ENCODE measurements at regions not wholly inside any gene's neighbourhood (a gene's known extent, or its start where the extent isn't known, plus 50 kb on each side); places are given as distances from the start of the nearest gene placed in this dataset.
"Not testable (repeated sequence)": the region's sequence is repeated elsewhere in the genome, so short reads cannot be mapped to it uniquely, and the experiment has no call there.

- Mint-ChIP-seq H3K27me3 (peaks cover 11% of the 10 kb centered on the region), H3K4me1 (no peaks in the 10 kb centered on the region), H3K27ac (no peak overlapping the region), H3K9me3 (no peaks in the 10 kb centered on the region), H3K36me3 (ENCODE audit: low read depth) (no peaks in the 10 kb centered on the region), H3K4me3 (no peak overlapping the region)
- intact Hi-C loops (cut with micrococcal nuclease) = no loop called here
- no peak for TF ChIP-seq CTCF (IDR thresholded peaks at IDR 0.05)
- ATAC-seq (ENCODE audit: low read depth) (no peak), DNase-seq (no peak)
- ChIA-PET CTCF (no interaction called here), POLR2A (no interaction called here)
Measured at GRCh38 chr2:100704711-100705110, 115.2 kb upstream of the NPAS2 start.

GRCh38 chr2:100707016-100707947, 112.7 kb upstream of the NPAS2 start:
- ChIA-PET POLR2A (no interaction called here), CTCF (no interaction called here)
- H3K4me3 Mint-ChIP-seq = no peak overlapping the region
- no peak for TF ChIP-seq CTCF (IDR thresholded peaks at IDR 0.05)
- DNase-seq = no peak
- H3K27me3 Mint-ChIP-seq = peaks cover 10% of the 10 kb centered on the region
- H3K36me3 Mint-ChIP-seq (ENCODE audit: low read depth) = no peaks in the 10 kb centered on the region
- intact Hi-C loops (cut with micrococcal nuclease) = no loop called here
- H3K27ac Mint-ChIP-seq = no peak overlapping the region
- H3K9me3 Mint-ChIP-seq = no peaks in the 10 kb centered on the region
- no peaks in the 10 kb centered on the region for H3K4me1 Mint-ChIP-seq
- no peak for ATAC-seq (ENCODE audit: low read depth)

GRCh38 chr2:100708333-100708732, 111.6 kb upstream of the NPAS2 start:
- Mint-ChIP-seq H3K4me1 (no peaks in the 10 kb centered on the region), H3K36me3 (ENCODE audit: low read depth) (no peaks in the 10 kb centered on the region), H3K27me3 (peaks cover 10% of the 10 kb centered on the region), H3K4me3 (no peak overlapping the region), H3K27ac (no peak overlapping the region), H3K9me3 (no peaks in the 10 kb centered on the region)
- ATAC-seq (ENCODE audit: low read depth) (no peak), DNase-seq (no peak)
- TF ChIP-seq CTCF (IDR thresholded peaks at IDR 0.05) = no peak
- intact Hi-C loops (cut with micrococcal nuclease) = no loop called here
- POLR2A ChIA-PET = no interaction called here
- CTCF ChIA-PET = no interaction called here

- peaks cover 8% of the 10 kb centered on the region for H3K27me3 Mint-ChIP-seq
- no peaks in the 10 kb centered on the region for H3K36me3 Mint-ChIP-seq (ENCODE audit: low read depth)
- no peaks in the 10 kb centered on the region for H3K4me1 Mint-ChIP-seq
- ATAC-seq (ENCODE audit: low read depth) = no peak
- H3K4me3 Mint-ChIP-seq = no peak overlapping the region
- TF ChIP-seq CTCF (IDR thresholded peaks at IDR 0.05) = no peak
- H3K27ac Mint-ChIP-seq = no peak overlapping the region
- H3K9me3 Mint-ChIP-seq = no peaks in the 10 kb centered on the region
- ChIA-PET CTCF (no interaction called here), POLR2A (no interaction called here)
- intact Hi-C loops (cut with micrococcal nuclease) = no loop called here
- no peak for DNase-seq
Measured at GRCh38 chr2:100713106-100713505, 106.8 kb upstream of the NPAS2 start.

GRCh38 chr2:100714396-100715010, 105.4 kb upstream of the NPAS2 start:
- POLR2A ChIA-PET; H3K4me3 Mint-ChIP-seq; H3K27me3 Mint-ChIP-seq; CTCF ChIA-PET; H3K36me3 Mint-ChIP-seq (ENCODE audit: low read depth); ATAC-seq (ENCODE audit: low read depth); H3K27ac Mint-ChIP-seq; H3K4me1 Mint-ChIP-seq; DNase-seq; intact Hi-C loops (cut with micrococcal nuclease); H3K9me3 Mint-ChIP-seq: not testable (repeated sequence)

- H3K27ac Mint-ChIP-seq; H3K9me3 Mint-ChIP-seq; H3K27me3 Mint-ChIP-seq; intact Hi-C loops (cut with micrococcal nuclease); CTCF ChIA-PET; POLR2A ChIA-PET; DNase-seq; H3K36me3 Mint-ChIP-seq (ENCODE audit: low read depth); ATAC-seq (ENCODE audit: low read depth); H3K4me3 Mint-ChIP-seq; H3K4me1 Mint-ChIP-seq: not testable (repeated sequence)
Measured at GRCh38 chr2:100715861-100716260, 104.1 kb upstream of the NPAS2 start.

Data from activated B cell treated with CpG ODN at 0.5 μM for 24 hours (primary cell).